Suppressor macrophage treated with lipopolysaccharide for 1 hour (primary cell): ENCODE measurements at regions not wholly inside any gene's neighbourhood (a gene's known extent, or its start where the extent isn't known, plus 50 kb on each side); places are given as distances from the start of the nearest gene placed in this dataset.

Source experiments
- DNase-seq, 3 donors: peaks; one replicate each; pipeline ENCODE4 v3.0.0-alpha.2; 2020 to 2022

- no peak for DNase-seq
Measured at GRCh38 chr5:3216386-3216785, 379.2 kb upstream of the IRX1 start.

GRCh38 chr5:3214838-3215374, 380.7 kb upstream of the IRX1 start:
- no peak for DNase-seq

- DNase-seq: no peak
Measured at GRCh38 chr5:3214396-3214795, 381.2 kb upstream of the IRX1 start.

- DNase-seq: no peak
Measured at GRCh38 chr5:3212869-3213268, 382.8 kb upstream of the IRX1 start.

- no peak for DNase-seq
Measured at GRCh38 chr5:3210531-3210930, 385.1 kb upstream of the IRX1 start.

GRCh38 chr5:3209918-3210317, 385.7 kb upstream of the IRX1 start:
- no peak for DNase-seq

GRCh38 chr5:3202570-3202969, 393.1 kb upstream of the IRX1 start:
- no peak for DNase-seq

- no peak for DNase-seq
Measured at GRCh38 chr5:3201941-3202340, 393.7 kb upstream of the IRX1 start.

- DNase-seq: no peak
Measured at GRCh38 chr5:3201121-3201520, 394.5 kb upstream of the IRX1 start.

- no peak for DNase-seq
Measured at GRCh38 chr5:3199962-3200755, 395.5 kb upstream of the IRX1 start.

GRCh38 chr5:3198074-3198449, 397.6 kb upstream of the IRX1 start:
- DNase-seq: no peak

- no peak for DNase-seq
Measured at GRCh38 chr5:3197304-3198073, 398.1 kb upstream of the IRX1 start.

GRCh38 chr5:3195994-3196393, 399.6 kb upstream of the IRX1 start:
- no peak for DNase-seq

- DNase-seq: no peak
Measured at GRCh38 chr5:3194684-3195083, 400.9 kb upstream of the IRX1 start.

- DNase-seq: no peak
Measured at GRCh38 chr5:3194271-3194670, 401.4 kb upstream of the IRX1 start.

GRCh38 chr5:3191585-3191984, 404.0 kb upstream of the IRX1 start:
- no peak for DNase-seq

GRCh38 chr5:3190930-3191329, 404.7 kb upstream of the IRX1 start:
- no peak for DNase-seq

- DNase-seq: no peak
Measured at GRCh38 chr5:3190433-3190832, 405.2 kb upstream of the IRX1 start.

- DNase-seq: no peak
Measured at GRCh38 chr5:3187771-3188425, 407.7 kb upstream of the IRX1 start.

- DNase-seq: no peak
Measured at GRCh38 chr5:3186736-3187405, 408.8 kb upstream of the IRX1 start.

GRCh38 chr5:3186156-3186555, 409.5 kb upstream of the IRX1 start:
- no peak for DNase-seq

- DNase-seq: no peak
Measured at GRCh38 chr5:3185488-3185887, 410.1 kb upstream of the IRX1 start.
